Tibial nerve (tissue), 1 donor: ENCODE measurements at regions not wholly inside any gene's neighbourhood (a gene's known extent, or its start where the extent isn't known, plus 50 kb on each side); places are given as distances from the start of the nearest gene placed in this dataset. TPM values are rescaled to one million over a fixed set of nuclear protein-coding genes. Genes with fewer than 3 reads are reported as not detected.

Experiments used
- small RNA-seq: library from RNA; depleted of rRNA; stranded (forward); fragments of <200 nt; gene quantifications from one replicate; pipeline ENCODE3, GENCODE V24; 2016

Small RNA genes lying in the stretch of these regions (small RNA-seq; reads per million reads assigned to genes)
- gene RNU6-164P: not detected
